OCI-LY3 (cell line): ENCODE measurements at regions not wholly inside any gene's neighbourhood (a gene's known extent, or its start where the extent isn't known, plus 50 kb on each side); places are given as distances from the start of the nearest gene placed in this dataset.

ENCODE experiments used
- H2AFZ ChIP-seq: fragments of 200-600, 300-600 bp; shearing (Covaris generic); 2 replicates; pipeline ENCODE4 v1.6.0; 2014; ENCODE audit warnings: antibody characterized with exemption, low read depth, low read length
- H3K27ac ChIP-seq: fragments of 200-600, 300-600 bp; sonication (generic); 2 replicates; pipeline ENCODE4 v1.5.1; 2014; ENCODE audit warnings: mild to moderate bottlenecking, low read length, moderate library complexity, mixed read lengths
- H3K27me3 ChIP-seq: fragments of 200-600, 300-600 bp; sonication (generic); 2 replicates; pipeline ENCODE4 v1.6.1; 2014; ENCODE audit warnings: low read depth, low read length, mixed read lengths
- H3K36me3 ChIP-seq: fragments of 200-600, 300-600 bp; sonication (generic); replicated peaks from 2 replicates; pipeline ENCODE3; 2014; ENCODE audit warnings: low read depth, low read length, mixed read lengths
- H3K4me1 ChIP-seq: fragments of 300-600, 200-600 bp; sonication (generic); 2 replicates; pipeline ENCODE4 v1.6.1; 2014; ENCODE audit warnings: low read length, mixed read lengths
- H3K4me2 ChIP-seq: fragments of 200-600, 300-600 bp; sonication (generic); 2 replicates; pipeline ENCODE4 v1.6.1; 2014; ENCODE audit warnings: low read length, mixed read lengths
- H3K4me3 ChIP-seq: fragments of 300-600, 200-600 bp; sonication (generic); 2 replicates; pipeline ENCODE4 v1.5.1; 2014; ENCODE audit warnings: antibody characterized with exemption, mild to moderate bottlenecking, low read length, moderate library complexity
- H3K79me2 ChIP-seq: fragments of 300-600, 200-600 bp; shearing (Covaris generic); 2 replicates; pipeline ENCODE4 v1.6.1; 2014; ENCODE audit warnings: mild to moderate bottlenecking, low read length, mixed read lengths
- H3K9ac ChIP-seq: fragments of 300-600, 200-600 bp; shearing (Covaris generic); 2 replicates; pipeline ENCODE4 v1.6.0; 2014; ENCODE audit warnings: mild to moderate bottlenecking, low read length, moderate library complexity
- H3K9me3 ChIP-seq: fragments of 200-600, 300-600 bp; shearing (Covaris generic); 2 replicates; pipeline ENCODE4 v1.6.1; 2014; ENCODE audit warnings: low read length, mixed read lengths; ENCODE audit not compliant: insufficient read depth
- H4K20me1 ChIP-seq: fragments of 200-600, 300-600 bp; sonication (generic); 2 replicates; pipeline ENCODE4 v1.6.1; 2016; ENCODE audit warnings: low read length, mixed read lengths; ENCODE audit not compliant: insufficient read depth
- EZH2phosphoT487 ChIP-seq: fragments of 200-600 bp; shearing (Covaris generic); IDR thresholded peaks from 2 replicates; pipeline ENCODE4 v1.6.1; 2018; ENCODE audit warnings: antibody characterized with exemption, mixed run types, low read depth
- TF ChIP-seq, protein P1 (sequence below): fragments of 200-600, 300-600 bp; sonication (generic); IDR thresholded peaks from 2 replicates; pipeline ENCODE4 v1.5.1; 2014; ENCODE audit warnings: antibody characterized with exemption, low read length, low read depth

DNA sequence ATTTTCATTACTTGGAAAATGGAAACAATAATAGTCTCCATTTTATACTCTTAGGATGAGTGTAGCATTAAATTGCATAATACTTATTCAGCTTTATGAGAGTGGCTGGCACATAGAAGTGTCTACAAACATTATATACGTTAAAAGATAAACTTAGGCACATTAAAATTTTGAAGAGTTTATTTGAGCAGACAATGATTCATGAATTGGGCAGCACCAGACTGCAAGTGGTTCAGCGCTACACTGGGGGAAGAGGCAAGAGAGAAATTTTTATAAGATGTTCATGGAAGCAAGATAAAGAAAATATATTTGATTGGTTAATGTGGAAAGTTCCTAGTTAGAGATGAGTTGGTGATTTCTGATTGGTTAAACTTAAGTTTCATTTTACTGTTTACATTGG, 243.7 kb downstream of the RASEF start:
- H3K4me3 ChIP-seq: no peak overlapping the region
- TF ChIP-seq EZH2phosphoT487: no peak
- TF ChIP-seq, protein P1, sequence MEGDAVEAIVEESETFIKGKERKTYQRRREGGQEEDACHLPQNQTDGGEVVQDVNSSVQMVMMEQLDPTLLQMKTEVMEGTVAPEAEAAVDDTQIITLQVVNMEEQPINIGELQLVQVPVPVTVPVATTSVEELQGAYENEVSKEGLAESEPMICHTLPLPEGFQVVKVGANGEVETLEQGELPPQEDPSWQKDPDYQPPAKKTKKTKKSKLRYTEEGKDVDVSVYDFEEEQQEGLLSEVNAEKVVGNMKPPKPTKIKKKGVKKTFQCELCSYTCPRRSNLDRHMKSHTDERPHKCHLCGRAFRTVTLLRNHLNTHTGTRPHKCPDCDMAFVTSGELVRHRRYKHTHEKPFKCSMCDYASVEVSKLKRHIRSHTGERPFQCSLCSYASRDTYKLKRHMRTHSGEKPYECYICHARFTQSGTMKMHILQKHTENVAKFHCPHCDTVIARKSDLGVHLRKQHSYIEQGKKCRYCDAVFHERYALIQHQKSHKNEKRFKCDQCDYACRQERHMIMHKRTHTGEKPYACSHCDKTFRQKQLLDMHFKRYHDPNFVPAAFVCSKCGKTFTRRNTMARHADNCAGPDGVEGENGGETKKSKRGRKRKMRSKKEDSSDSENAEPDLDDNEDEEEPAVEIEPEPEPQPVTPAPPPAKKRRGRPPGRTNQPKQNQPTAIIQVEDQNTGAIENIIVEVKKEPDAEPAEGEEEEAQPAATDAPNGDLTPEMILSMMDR: no peak
- H3K27ac ChIP-seq: no peak overlapping the region
- H2AFZ ChIP-seq: no peak overlapping the region
- no peaks in the 10 kb centered on the region for H3K4me1 ChIP-seq
- H3K79me2 ChIP-seq: no peaks in the 10 kb centered on the region
- no peaks in the 10 kb centered on the region for H4K20me1 ChIP-seq
- no peak overlapping the region for H3K9ac ChIP-seq
- H3K4me2 ChIP-seq: no peak overlapping the region
- no peaks in the 10 kb centered on the region for H3K36me3 ChIP-seq
- no peaks in the 10 kb centered on the region for H3K27me3 ChIP-seq
- no peaks in the 10 kb centered on the region for H3K9me3 ChIP-seq

DNA sequence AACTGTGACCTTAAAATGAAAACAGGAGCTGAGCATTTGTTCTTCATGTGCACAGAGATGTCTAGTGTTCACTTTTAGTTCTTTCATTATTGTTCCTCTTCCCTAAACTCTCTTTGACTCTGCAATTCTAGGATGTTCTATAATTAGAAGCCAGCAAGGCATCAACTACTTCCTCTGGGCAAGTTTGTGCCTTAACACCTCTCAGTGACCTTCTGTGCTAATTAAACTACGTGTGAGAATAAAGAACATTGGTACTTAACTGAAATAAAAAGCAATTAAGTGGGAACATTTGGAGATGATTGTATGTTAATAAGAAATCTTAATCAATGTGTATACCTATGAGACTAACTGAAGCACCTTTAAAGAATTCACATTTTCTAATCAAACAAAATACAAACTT, 242.8 kb downstream of the RASEF start:
- H3K36me3 ChIP-seq: no peaks in the 10 kb centered on the region
- no peaks in the 10 kb centered on the region for H4K20me1 ChIP-seq
- H3K4me2 ChIP-seq: no peak overlapping the region
- no peaks in the 10 kb centered on the region for H3K4me1 ChIP-seq
- no peak overlapping the region for H3K9ac ChIP-seq
- no peak overlapping the region for H3K27ac ChIP-seq
- no peaks in the 10 kb centered on the region for H3K79me2 ChIP-seq
- no peaks in the 10 kb centered on the region for H3K9me3 ChIP-seq
- no peak overlapping the region for H3K4me3 ChIP-seq
- H2AFZ ChIP-seq: no peak overlapping the region
- no peak for TF ChIP-seq EZH2phosphoT487
- TF ChIP-seq, protein P1: no peak
- H3K27me3 ChIP-seq: no peaks in the 10 kb centered on the region

DNA sequence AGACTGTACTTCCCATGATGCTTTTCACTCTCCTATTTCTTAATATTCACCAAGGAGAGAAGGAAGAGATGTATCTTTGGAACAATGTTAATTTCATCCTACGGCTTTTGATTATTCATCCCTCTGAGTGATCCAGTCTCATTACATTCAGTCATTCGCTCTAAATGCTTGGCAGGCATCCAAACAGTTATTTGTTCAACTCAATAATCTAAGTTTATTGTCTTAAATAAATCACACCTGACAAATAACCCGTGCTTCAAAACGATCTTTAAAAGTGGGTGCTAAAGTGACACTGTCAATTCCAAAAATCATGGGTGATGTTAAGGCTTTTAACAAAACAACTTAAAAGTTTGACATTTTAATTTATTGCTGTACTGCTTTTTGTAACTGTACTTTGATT, 233.1 kb downstream of the RASEF start:
- Histone ChIP-seq H3K9me3 (no peaks in the 10 kb centered on the region), H3K27ac (no peak overlapping the region), H4K20me1 (no peaks in the 10 kb centered on the region), H3K27me3 (no peaks in the 10 kb centered on the region), H3K9ac (no peak overlapping the region), H3K36me3 (no peaks in the 10 kb centered on the region), H3K79me2 (no peaks in the 10 kb centered on the region), H2AFZ (no peak overlapping the region), H3K4me3 (no peak overlapping the region), H3K4me2 (no peak overlapping the region), H3K4me1 (no peaks in the 10 kb centered on the region)
- TF ChIP-seq, protein P1: no peak
- no peak for TF ChIP-seq EZH2phosphoT487

DNA sequence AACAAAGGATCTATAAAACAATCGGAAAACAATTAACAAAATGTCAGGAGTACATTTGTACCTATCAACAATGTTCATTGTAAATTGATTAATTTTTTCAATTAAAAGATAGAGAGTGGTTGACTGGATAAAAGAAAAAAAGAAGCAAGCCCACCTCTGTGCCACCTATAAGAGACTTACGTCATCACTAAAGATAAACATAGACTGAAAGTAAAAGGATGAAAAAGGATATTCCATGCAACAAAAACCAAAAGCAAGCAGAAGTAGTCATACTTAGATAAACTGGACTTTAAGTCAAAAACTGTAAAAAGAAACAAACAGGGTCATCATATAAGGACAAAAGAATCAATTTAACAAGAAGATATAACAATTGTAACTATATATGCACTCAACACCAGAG, 197.4 kb downstream of the RASEF start:
- TF ChIP-seq EZH2phosphoT487: no peak
- TF ChIP-seq, protein P1: no peak
- peaks cover 17% of the 10 kb centered on the region for H3K4me1 ChIP-seq
- H3K27me3 ChIP-seq: no peaks in the 10 kb centered on the region
- no peak overlapping the region for H3K9ac ChIP-seq
- no peaks in the 10 kb centered on the region for H3K36me3 ChIP-seq
- H3K4me2 ChIP-seq: no peak overlapping the region
- no peak overlapping the region for H2AFZ ChIP-seq
- no peaks in the 10 kb centered on the region for H3K79me2 ChIP-seq
- no peaks in the 10 kb centered on the region for H4K20me1 ChIP-seq
- no peak overlapping the region for H3K4me3 ChIP-seq
- H3K27ac ChIP-seq: no peak overlapping the region
- no peaks in the 10 kb centered on the region for H3K9me3 ChIP-seq
